CD14-positive monocyte (primary cell): ENCODE measurements at regions not wholly inside any gene's neighbourhood (a gene's known extent, or its start where the extent isn't known, plus 50 kb on each side); places are given as distances from the start of the nearest gene placed in this dataset.

Experiments used
- DNase-seq, 3 donors: peaks; one replicate each; pipeline ENCODE4 v3.0.0-alpha.2; 2011 to 2022
- H2AFZ ChIP-seq: 2 replicates; pipeline ENCODE4 v1.6.0; 2012; ENCODE audit warnings: mild to moderate bottlenecking, low read depth, low read length, inconsistent platforms; ENCODE audit not compliant: insufficient read depth, poor library complexity, severe bottlenecking
- H3K27ac ChIP-seq, 2 donors: 1 replicate in 1 of 2; 2 replicates in 1 of 2; pipeline ENCODE4 v1.5.1; 2012 to 2013; ENCODE audit warnings: low read length in 2 of 2, control low read depth in 1 of 2, inconsistent platforms in 1 of 2, low read depth in 1 of 2, mild to moderate bottlenecking in 1 of 2
- H3K27me3 ChIP-seq, 2 donors: one replicate each; pipeline versions ENCODE4 v1.6.0 to v1.6.1; 2011 to 2013; ENCODE audit warnings: low read length in 2 of 2; ENCODE audit not compliant: control insufficient read depth in 2 of 2, insufficient read depth in 2 of 2
- H3K36me3 ChIP-seq, 2 donors: replicated peaks in 1 of 2; 1 replicate in 1 of 2; 2 replicates in 1 of 2; pipeline versions ENCODE4 v1.5.1 to v1.6.1; 2012 to 2013; ENCODE audit warnings: low read length in 2 of 2, control low read depth in 1 of 2, inconsistent platforms in 1 of 2, mild to moderate bottlenecking in 1 of 2; ENCODE audit not compliant: insufficient read depth in 2 of 2, control insufficient read depth in 1 of 2
- H3K4me1 ChIP-seq, 2 donors: 1 replicate in 1 of 2; 2 replicates in 1 of 2; pipeline versions ENCODE4 v1.5.1 to v1.6.1; 2012 to 2013; ENCODE audit warnings: low read length in 2 of 2, control low read depth in 1 of 2, inconsistent platforms in 1 of 2, mild to moderate bottlenecking in 1 of 2, moderate library complexity in 1 of 2; ENCODE audit not compliant: insufficient read depth in 2 of 2, control insufficient read depth in 1 of 2
- H3K4me2 ChIP-seq: replicated peaks from 2 replicates; pipeline ENCODE3; 2012; ENCODE audit warnings: low read length, moderate library complexity, mild to moderate bottlenecking; ENCODE audit not compliant: poor library complexity, severe bottlenecking; ENCODE audit errors: extremely low read depth
- H3K4me3 ChIP-seq, 3 experiments: fragments of 200-600 bp in 1 of 3; sonication (generic) in 1 of 3; replicated peaks in 1 of 3; 1 replicate in 2 of 3; 2 replicates in 1 of 3; pipeline ENCODE4 v1.5.1; 2011 to 2013; ENCODE audit warnings: low read length in 3 of 3, mild to moderate bottlenecking in 3 of 3, control low read depth in 2 of 3, low read depth in 2 of 3, inconsistent platforms in 1 of 3, moderate library complexity in 1 of 3
- H3K79me2 ChIP-seq: 2 replicates; pipeline ENCODE4 v1.6.0; 2012; ENCODE audit warnings: mild to moderate bottlenecking, control low read depth, inconsistent platforms, low read length, moderate library complexity; ENCODE audit not compliant: insufficient read depth
- H3K9ac ChIP-seq: 2 replicates; pipeline ENCODE4 v1.6.0; 2017; ENCODE audit warnings: low read length, mild to moderate bottlenecking; ENCODE audit not compliant: insufficient read depth, poor library complexity, severe bottlenecking
- H3K9me3 ChIP-seq, 2 donors: replicated peaks in 1 of 2; 1 replicate in 1 of 2; 2 replicates in 1 of 2; pipeline versions ENCODE4 v1.5.1 to v1.6.1; 2012 to 2013; ENCODE audit warnings: low read length in 2 of 2, control low read depth in 1 of 2; ENCODE audit not compliant: control insufficient read depth in 1 of 2, insufficient read depth in 1 of 2
- H4K20me1 ChIP-seq: 2 replicates; pipeline ENCODE4 v1.6.0; 2012; ENCODE audit warnings: mild to moderate bottlenecking, low read length, control low read depth, moderate library complexity; ENCODE audit not compliant: insufficient read depth
- H3K27ac Mint-ChIP-seq, 7 donors: one replicate each; pipeline ENCODE4 v1.8.0; 2020; ENCODE audit warnings: mild to moderate bottlenecking in 7 of 7, mixed read lengths in 7 of 7, moderate library complexity in 6 of 7, inconsistent platforms in 2 of 7
- H3K27me3 Mint-ChIP-seq, 3 donors: one replicate each; pipeline ENCODE4 v1.8.0; 2021 to 2022; ENCODE audit warnings: low read depth in 3 of 3, mild to moderate bottlenecking in 3 of 3, mixed read lengths in 3 of 3, moderate library complexity in 3 of 3, inconsistent platforms in 1 of 3
- H3K36me3 Mint-ChIP-seq, 2 donors: one replicate each; pipeline ENCODE4 v1.8.0; 2020; ENCODE audit warnings: mixed read lengths in 2 of 2, inconsistent platforms in 1 of 2, mild to moderate bottlenecking in 1 of 2
- H3K4me1 Mint-ChIP-seq: one replicate; pipeline ENCODE4 v1.8.0; 2020; ENCODE audit warnings: mild to moderate bottlenecking, mixed read lengths
- H3K4me3 Mint-ChIP-seq, 2 donors: one replicate each; pipeline ENCODE4 v1.8.0; 2020; ENCODE audit warnings: mild to moderate bottlenecking in 2 of 2, mixed read lengths in 2 of 2, moderate library complexity in 1 of 2
- H3K9me3 Mint-ChIP-seq, 7 donors: one replicate each; pipeline ENCODE4 v1.8.0; 2020 to 2022; ENCODE audit warnings: mixed read lengths in 7 of 7, mild to moderate bottlenecking in 6 of 7, moderate library complexity in 6 of 7, inconsistent platforms in 2 of 7
- whole genome bisulfite sequencing: methylation state at CpG from one replicate; pipeline ENCODE4 v1.1.5; 2013; ENCODE audit warnings: missing lambda C conversion rate; ENCODE audit not compliant: insufficient coverage; 5-methylcytosine and 5-hydroxymethylcytosine counted together
- intact Hi-C, 2 donors: fragments of 100-400 bp; cut with micrococcal nuclease; formaldehyde crosslinking; loops; one replicate each; pipeline versions ENCODE4 v1.15.0 to v1.15.1; 2023
- TF ChIP-seq, protein P1 (sequence below): fragments of 200-600 bp; IDR thresholded peaks from one replicate; pipeline ENCODE4 v1.8.0; 2022; ENCODE audit warnings: antibody characterized with exemption, mild to moderate bottlenecking

DNA sequence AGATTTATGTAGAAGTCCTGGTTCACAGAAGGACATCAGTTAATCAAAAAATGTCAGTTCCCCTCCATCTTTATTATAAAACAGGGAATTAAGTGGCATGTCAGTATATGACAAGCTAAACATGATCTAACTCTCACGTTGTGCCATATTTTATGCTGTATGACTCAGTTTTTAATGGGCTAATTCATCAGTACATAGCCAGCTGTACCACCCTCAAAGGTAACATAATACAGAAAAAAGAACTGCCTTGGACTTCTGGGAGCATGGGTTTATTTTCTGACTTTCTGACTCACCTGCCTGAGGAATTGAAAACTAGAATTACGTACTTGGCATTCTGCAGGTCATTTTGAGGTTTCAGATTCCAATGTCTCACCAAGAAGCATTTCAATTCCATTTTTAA, 135.7 kb downstream of the CMPK2 start:
- no peaks in the 10 kb centered on the region for H3K36me3 ChIP-seq
- 86% methylated on average over 1 of the region's 2 CpGs for WGBS
- H2AFZ ChIP-seq: no peak overlapping the region
- intact Hi-C loops: no loop called here
- DNase-seq: no peak
- H3K27ac ChIP-seq: no peak overlapping the region
- H3K9me3 Mint-ChIP-seq: peaks cover 0 to 2% (median 0%) of the 10 kb centered on the region in 7 donors
- H3K4me2 ChIP-seq: no peak overlapping the region
- H3K4me3 Mint-ChIP-seq: no peak overlapping the region
- no peaks in the 10 kb centered on the region for H3K4me1 ChIP-seq
- H3K27ac Mint-ChIP-seq: no peak overlapping the region
- no peaks in the 10 kb centered on the region for H4K20me1 ChIP-seq
- no peaks in the 10 kb centered on the region for H3K79me2 ChIP-seq
- H3K27me3 ChIP-seq: no peaks in the 10 kb centered on the region
- H3K36me3 Mint-ChIP-seq: no peaks in the 10 kb centered on the region
- peaks cover 1 to 5% (median 4%) of the 10 kb centered on the region in 3 donors for H3K27me3 Mint-ChIP-seq
- H3K4me3 ChIP-seq: no peak overlapping the region
- TF ChIP-seq, protein P1, sequence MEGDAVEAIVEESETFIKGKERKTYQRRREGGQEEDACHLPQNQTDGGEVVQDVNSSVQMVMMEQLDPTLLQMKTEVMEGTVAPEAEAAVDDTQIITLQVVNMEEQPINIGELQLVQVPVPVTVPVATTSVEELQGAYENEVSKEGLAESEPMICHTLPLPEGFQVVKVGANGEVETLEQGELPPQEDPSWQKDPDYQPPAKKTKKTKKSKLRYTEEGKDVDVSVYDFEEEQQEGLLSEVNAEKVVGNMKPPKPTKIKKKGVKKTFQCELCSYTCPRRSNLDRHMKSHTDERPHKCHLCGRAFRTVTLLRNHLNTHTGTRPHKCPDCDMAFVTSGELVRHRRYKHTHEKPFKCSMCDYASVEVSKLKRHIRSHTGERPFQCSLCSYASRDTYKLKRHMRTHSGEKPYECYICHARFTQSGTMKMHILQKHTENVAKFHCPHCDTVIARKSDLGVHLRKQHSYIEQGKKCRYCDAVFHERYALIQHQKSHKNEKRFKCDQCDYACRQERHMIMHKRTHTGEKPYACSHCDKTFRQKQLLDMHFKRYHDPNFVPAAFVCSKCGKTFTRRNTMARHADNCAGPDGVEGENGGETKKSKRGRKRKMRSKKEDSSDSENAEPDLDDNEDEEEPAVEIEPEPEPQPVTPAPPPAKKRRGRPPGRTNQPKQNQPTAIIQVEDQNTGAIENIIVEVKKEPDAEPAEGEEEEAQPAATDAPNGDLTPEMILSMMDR: no peak
- H3K9me3 ChIP-seq: no peaks in the 10 kb centered on the region
- H3K9ac ChIP-seq: no peak overlapping the region
- no peaks in the 10 kb centered on the region for H3K4me1 Mint-ChIP-seq

- no peaks in the 10 kb centered on the region for H3K36me3 ChIP-seq
- H3K4me1 ChIP-seq: no peaks in the 10 kb centered on the region
- Mint-ChIP-seq H3K36me3 (no peaks in the 10 kb centered on the region), H3K9me3 (peaks cover 0 to 2% (median 0%) of the 10 kb centered on the region in 7 donors), H3K4me1 (no peaks in the 10 kb centered on the region), H3K4me3 (no peak overlapping the region), H3K27me3 (peaks cover 1 to 5% (median 4%) of the 10 kb centered on the region in 3 donors), H3K27ac (no peak overlapping the region)
- no peaks in the 10 kb centered on the region for H4K20me1 ChIP-seq
- H3K27ac ChIP-seq: no peak overlapping the region
- DNase-seq: no peak
- intact Hi-C loops: no loop called here
- no peak overlapping the region for H3K4me3 ChIP-seq
- no peaks in the 10 kb centered on the region for H3K79me2 ChIP-seq
- WGBS: 72% methylated on average over 4 of the region's 5 CpGs
- H3K9ac ChIP-seq: no peak overlapping the region
- TF ChIP-seq, protein P1: no peak
- H3K9me3 ChIP-seq: no peaks in the 10 kb centered on the region
- H3K4me2 ChIP-seq: no peak overlapping the region
- H2AFZ ChIP-seq: no peak overlapping the region
- no peaks in the 10 kb centered on the region for H3K27me3 ChIP-seq
Measured at GRCh38 chr2:6730649-6731532, 134.8 kb downstream of the CMPK2 start.
